Bronchial epithelial cell (primary cell): ENCODE measurements at regions not wholly inside any gene's neighbourhood (a gene's known extent, or its start where the extent isn't known, plus 50 kb on each side); places are given as distances from the start of the nearest gene placed in this dataset.
A peak's percentile ranks its signal among the peaks of the same experiment; 100 is the strongest.

Experiments
- DNase-seq: peaks from one replicate; pipeline ENCODE4 v3.0.0-alpha.2; 2010; ENCODE audit warnings: low read depth
- FAIRE-seq: peaks from 2 replicates; lab custom pipeline; 2011; peaks lifted over from hg19 to GRCh38; lab: Jason Lieb, UNC
- H3K27me3 ChIP-seq: 2 replicates; pipeline ENCODE4 v1.5.1; 2011; ENCODE audit warnings: low read length; ENCODE audit not compliant: control insufficient read depth, insufficient read depth
- H3K36me3 ChIP-seq: 2 replicates; pipeline ENCODE4 v1.5.1; 2011; ENCODE audit warnings: low read length; ENCODE audit not compliant: control insufficient read depth, insufficient read depth
- H3K4me3 ChIP-seq: 2 replicates; pipeline ENCODE4 v1.5.1; 2011; ENCODE audit warnings: mild to moderate bottlenecking, low read depth, low read length, control low read depth
- CTCF ChIP-seq: IDR thresholded peaks from 2 replicates; pipeline ENCODE4 v1.5.1; 2011; ENCODE audit warnings: mild to moderate bottlenecking, moderate library complexity, low read length, control low read depth, inconsistent platforms; ENCODE audit not compliant: insufficient read depth, severe bottlenecking

- peak; percentile 52 for TF ChIP-seq CTCF
- no peak for FAIRE-seq
- Histone ChIP-seq H3K36me3 (no peaks in the 10 kb centered on the region), H3K4me3 (no peak overlapping the region), H3K27me3 (no peaks in the 10 kb centered on the region)
- DNase-seq = no peak
These were observed 188.0 kb upstream of the RBPJ start for GRCh38 chr4:26132858-26133257.

GRCh38 chr4:26133840-26134239, 187.0 kb upstream of the RBPJ start:
- no peak for FAIRE-seq

GRCh38 chr4:26135331-26135730, 185.5 kb upstream of the RBPJ start:
- Histone ChIP-seq H3K4me3 (no peak overlapping the region), H3K27me3 (no peaks in the 10 kb centered on the region), H3K36me3 (no peaks in the 10 kb centered on the region)
- DNase-seq (no peak), FAIRE-seq (peak; percentile 50)
- TF ChIP-seq CTCF = no peak

More at GRCh38 chr4:26133840-26134239, 187.0 kb upstream of the RBPJ start:
- no peak for DNase-seq
- no peak for TF ChIP-seq CTCF
- H3K27me3 ChIP-seq = no peaks in the 10 kb centered on the region
- H3K4me3 ChIP-seq = no peak overlapping the region
- no peaks in the 10 kb centered on the region for H3K36me3 ChIP-seq

GRCh38 chr4:26136615-26137014, 184.2 kb upstream of the RBPJ start:
- H3K36me3 ChIP-seq = no peaks in the 10 kb centered on the region
- DNase-seq (no peak), FAIRE-seq (no peak)
- TF ChIP-seq CTCF = no peak
- H3K27me3 ChIP-seq = no peaks in the 10 kb centered on the region
- no peak overlapping the region for H3K4me3 ChIP-seq

GRCh38 chr4:26137288-26137687, 183.5 kb upstream of the RBPJ start:
- no peak for FAIRE-seq
- H3K4me3 ChIP-seq = no peak overlapping the region
- no peak for DNase-seq
- no peaks in the 10 kb centered on the region for H3K36me3 ChIP-seq
- H3K27me3 ChIP-seq = no peaks in the 10 kb centered on the region
- TF ChIP-seq CTCF = no peak

- TF ChIP-seq CTCF = no peak
- no peaks in the 10 kb centered on the region for H3K27me3 ChIP-seq
- no peak overlapping the region for H3K4me3 ChIP-seq
- no peak for FAIRE-seq
- no peaks in the 10 kb centered on the region for H3K36me3 ChIP-seq
- DNase-seq = no peak
These were observed 181.4 kb upstream of the RBPJ start for GRCh38 chr4:26139310-26139924.
